ENCODE measurements at regions not wholly inside any gene's neighbourhood (a gene's known extent, or its start where the extent isn't known, plus 50 kb on each side); places are given as distances from the start of the nearest gene placed in this dataset.

DNA sequence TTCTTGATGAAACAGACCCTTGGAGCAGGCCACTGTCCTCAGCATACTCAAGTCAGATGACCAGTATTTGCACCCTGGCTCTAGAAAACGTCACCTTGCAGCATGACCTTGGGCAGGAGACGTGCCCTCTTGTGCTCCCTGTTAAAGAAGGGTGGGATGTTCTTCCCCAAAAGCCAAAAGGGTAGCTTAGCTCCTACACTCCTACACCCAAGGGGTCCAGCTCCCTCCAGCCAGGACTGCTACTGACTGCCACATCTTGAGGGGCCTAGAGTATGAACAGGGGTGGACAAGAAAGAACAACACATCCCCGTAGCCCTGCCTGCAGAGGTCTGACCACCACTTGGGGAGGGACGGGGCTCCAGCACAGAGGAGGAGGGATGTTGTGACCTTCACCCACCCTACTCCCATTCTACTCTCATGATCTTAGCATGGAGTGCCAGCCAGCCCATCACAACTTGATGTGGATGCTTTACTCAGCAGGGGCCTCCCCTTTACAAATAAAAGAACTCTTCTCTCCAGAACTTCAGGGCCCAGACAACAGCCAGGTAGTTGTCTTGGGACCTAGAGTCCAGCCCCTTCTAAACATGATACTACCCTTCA is 165.3 kb upstream of the ZMIZ1 start:
- no peak overlapping the region for H3K4me3 Mint-ChIP-seq
- no peaks in the 10 kb centered on the region for H3K36me3 Mint-ChIP-seq
- no peaks in the 10 kb centered on the region for H3K4me1 Mint-ChIP-seq
- no peak overlapping the region for H3K27ac Mint-ChIP-seq
- DNase-seq: no peak
- H3K9me3 Mint-ChIP-seq: no peaks in the 10 kb centered on the region
- H3K27me3 Mint-ChIP-seq (ENCODE audit: low read depth in 3 of 3): peaks cover 0 to 2% (median 0%) of the 10 kb centered on the region in 3 donors

DNA sequence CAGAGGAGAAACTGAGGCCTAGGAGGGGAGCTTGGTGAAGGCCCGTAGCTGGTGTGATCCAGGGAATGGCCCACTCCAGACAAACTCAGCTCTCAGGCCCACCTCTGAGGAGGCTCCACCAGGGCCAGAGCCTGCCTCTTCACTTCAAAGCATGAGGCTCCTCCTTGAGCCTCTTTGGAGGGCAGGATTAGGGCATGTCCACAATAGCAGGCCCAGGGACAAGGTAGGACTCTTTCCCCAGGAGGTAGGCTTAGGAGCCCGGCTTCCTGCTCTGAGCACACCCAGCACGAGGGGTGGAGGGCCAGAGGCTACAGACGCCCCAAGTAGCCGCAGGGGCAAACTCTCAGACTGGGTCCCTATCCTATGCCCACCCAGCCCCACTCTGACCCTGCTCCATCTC is 164.6 kb upstream of the ZMIZ1 start:
- Mint-ChIP-seq H3K27ac (no peak overlapping the region), H3K4me3 (no peak overlapping the region), H3K4me1 (no peaks in the 10 kb centered on the region), H3K9me3 (no peaks in the 10 kb centered on the region), H3K36me3 (no peaks in the 10 kb centered on the region), H3K27me3 (ENCODE audit: low read depth in 3 of 3) (peaks cover 0 to 2% (median 0%) of the 10 kb centered on the region in 3 donors)
- DNase-seq: no peak

DNA sequence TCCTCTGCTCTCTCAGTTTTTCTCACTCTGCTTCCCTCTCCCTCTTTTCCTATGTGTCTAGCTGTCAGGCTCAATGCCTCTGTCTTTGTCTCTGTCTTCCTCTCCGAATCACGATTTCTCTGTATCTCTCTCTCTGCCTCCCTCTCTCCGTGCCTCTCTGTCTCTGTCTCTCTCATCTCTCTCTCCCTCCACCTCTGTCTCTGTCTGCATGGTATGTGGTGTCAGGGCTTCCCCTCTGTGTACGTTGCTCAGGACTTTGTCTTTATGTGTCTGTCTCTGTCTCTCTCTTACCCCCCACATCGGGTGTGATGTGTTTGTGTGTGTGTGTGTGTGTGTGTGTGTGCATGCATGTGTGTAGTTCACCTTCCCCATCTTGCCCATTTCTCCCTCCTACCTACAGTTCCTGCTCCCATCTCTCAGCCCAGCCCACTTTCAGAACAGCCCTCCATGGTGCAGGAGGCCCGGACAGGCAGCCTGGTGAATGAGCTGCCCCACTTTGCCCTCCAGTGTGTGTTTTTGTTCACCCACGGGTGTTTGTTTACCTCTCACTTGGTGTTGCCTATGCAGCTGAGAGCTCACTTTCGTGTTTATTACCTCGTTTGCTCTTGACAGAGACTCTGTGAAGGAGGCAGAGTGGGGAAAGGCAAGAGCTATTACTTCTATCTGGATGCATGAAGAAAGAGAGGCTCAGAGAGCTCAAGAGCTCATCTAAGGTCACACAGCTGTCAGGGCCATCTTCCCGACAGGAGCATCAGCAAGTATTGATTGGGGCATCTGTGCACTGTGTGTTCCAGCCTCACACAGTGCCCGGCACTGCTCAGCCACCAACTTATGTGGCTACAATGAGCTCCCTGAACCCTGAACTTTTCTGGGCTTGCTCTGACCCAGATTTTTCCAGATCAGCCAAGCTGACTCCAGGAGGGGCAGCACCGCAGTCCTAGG is 163.5 kb upstream of the ZMIZ1 start:
- no peaks in the 10 kb centered on the region for H3K36me3 Mint-ChIP-seq
- no peak for DNase-seq
- no peaks in the 10 kb centered on the region for H3K4me1 Mint-ChIP-seq
- peaks cover 0 to 2% (median 0%) of the 10 kb centered on the region in 3 donors for H3K27me3 Mint-ChIP-seq (ENCODE audit: low read depth in 3 of 3)
- H3K9me3 Mint-ChIP-seq: no peaks in the 10 kb centered on the region
- no peak overlapping the region for H3K27ac Mint-ChIP-seq
- H3K4me3 Mint-ChIP-seq: no peak overlapping the region

DNA sequence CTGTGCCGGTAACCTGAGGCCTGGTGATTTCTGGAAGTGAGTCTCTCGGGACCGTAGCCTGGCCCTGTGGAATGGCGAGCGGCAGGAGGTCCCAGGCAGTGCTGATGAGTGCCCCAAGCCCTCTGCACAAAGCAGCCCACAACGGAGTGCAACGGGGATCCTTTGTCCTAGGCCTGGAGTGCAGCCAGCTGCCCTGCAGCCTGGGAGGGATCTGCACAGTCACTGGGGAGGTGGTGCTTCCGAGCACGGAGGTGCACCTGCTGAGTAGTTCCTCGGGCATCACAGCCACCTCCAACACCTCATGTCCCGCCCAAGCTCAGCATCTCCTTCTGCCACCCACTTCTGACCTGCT is 162.8 kb upstream of the ZMIZ1 start:
- no peak for DNase-seq
- Mint-ChIP-seq H3K9me3 (no peaks in the 10 kb centered on the region), H3K27me3 (ENCODE audit: low read depth in 3 of 3) (peaks cover 0 to 2% (median 0%) of the 10 kb centered on the region in 3 donors), H3K4me1 (no peaks in the 10 kb centered on the region), H3K36me3 (no peaks in the 10 kb centered on the region), H3K4me3 (no peak overlapping the region), H3K27ac (no peak overlapping the region)

DNA sequence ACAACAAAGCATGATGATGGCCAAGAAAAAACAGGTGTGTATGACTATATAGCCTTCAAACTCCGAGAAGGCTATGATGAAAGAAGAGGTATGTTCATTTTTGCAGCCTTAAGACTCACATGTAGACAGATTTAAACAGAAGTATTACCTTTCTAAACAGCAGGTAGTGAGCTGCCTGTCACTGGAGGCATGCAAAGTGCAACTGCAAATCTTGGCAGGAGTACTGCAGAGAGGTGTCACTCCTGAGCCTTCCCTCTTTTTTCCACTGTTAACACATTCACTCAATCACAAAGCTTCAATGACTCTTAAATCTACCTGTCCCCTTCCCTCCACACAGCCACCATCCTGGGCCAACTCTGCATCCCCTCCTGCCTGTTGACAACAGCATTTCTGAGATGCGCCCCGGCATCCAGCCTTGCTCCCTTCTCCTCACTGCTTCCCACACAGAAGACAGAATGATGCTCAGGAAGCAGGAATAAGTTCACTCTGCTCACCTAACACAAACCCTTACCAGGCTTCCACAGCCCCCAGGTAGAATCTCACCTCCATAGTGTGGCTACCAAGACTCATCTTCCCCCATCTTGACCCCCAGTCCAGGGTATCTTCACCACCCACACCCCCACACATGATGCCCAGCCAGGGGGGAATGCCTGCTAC is 161.9 kb upstream of the ZMIZ1 start:
- Mint-ChIP-seq H3K4me3 (no peak overlapping the region), H3K27ac (no peak overlapping the region), H3K27me3 (ENCODE audit: low read depth in 3 of 3) (peaks cover 0 to 2% (median 0%) of the 10 kb centered on the region in 3 donors), H3K4me1 (no peaks in the 10 kb centered on the region), H3K9me3 (no peaks in the 10 kb centered on the region), H3K36me3 (no peaks in the 10 kb centered on the region)
- no peak for DNase-seq

DNA sequence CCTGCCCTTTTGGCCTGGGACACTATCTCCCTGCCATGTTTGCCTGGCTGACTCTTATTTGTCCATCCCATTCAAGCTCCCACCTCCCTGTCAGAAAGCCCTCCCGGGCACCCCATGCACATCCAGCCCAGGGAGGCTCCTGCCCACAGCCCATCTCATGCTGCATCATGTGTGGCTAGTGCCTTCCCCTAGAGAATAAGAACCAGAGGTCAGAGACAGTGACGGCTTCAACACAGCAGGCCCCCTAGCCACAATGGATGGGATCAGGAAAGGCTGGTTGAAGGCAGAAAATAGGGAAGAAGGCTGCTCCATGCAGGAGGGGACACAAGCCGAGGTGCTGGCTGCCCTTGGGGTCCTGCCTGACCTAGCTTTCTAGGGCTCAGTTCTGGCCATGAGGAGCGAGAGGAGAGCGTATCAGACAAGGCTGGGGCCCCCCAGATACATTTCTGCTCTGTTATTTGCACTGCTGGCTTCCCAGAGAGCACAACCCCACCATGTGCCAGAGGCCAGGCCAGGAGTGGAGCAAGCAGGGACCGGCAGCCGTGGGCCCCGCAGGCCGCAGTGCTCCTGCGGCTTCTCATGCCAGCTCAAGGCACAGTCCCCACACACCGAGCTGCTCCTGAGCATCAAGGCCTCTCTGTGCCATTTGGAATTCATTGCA is 161.1 kb upstream of the ZMIZ1 start:
- Mint-ChIP-seq H3K27ac (no peak overlapping the region), H3K4me1 (no peaks in the 10 kb centered on the region), H3K9me3 (no peaks in the 10 kb centered on the region), H3K27me3 (ENCODE audit: low read depth in 3 of 3) (peaks cover 0 to 2% (median 0%) of the 10 kb centered on the region in 3 donors), H3K36me3 (no peaks in the 10 kb centered on the region), H3K4me3 (no peak overlapping the region)
- no peak for DNase-seq

DNA sequence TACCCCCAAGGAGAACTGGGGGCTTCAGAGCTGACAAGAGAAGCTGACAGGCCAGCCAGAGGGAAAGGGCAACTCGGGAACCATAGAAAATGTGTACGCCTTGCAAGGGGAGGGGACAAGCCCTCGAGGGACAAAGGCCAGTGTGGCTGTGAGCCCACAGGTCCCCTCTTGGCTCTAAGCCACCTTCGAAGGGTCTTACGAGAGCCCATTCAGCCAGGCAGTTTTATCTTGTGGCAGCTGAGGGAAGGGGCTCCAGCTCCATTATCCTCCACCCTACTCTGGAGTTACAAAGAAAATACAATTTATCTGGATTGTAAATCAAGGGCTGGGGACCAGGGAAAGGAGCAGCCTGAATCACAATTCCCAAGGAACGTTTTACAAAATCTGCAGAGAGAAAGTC is 159.5 kb upstream of the ZMIZ1 start:
- Mint-ChIP-seq H3K9me3 (no peaks in the 10 kb centered on the region), H3K27ac (no peak overlapping the region), H3K4me3 (no peak overlapping the region), H3K36me3 (no peaks in the 10 kb centered on the region), H3K27me3 (ENCODE audit: low read depth in 3 of 3) (peaks cover 0 to 2% (median 0%) of the 10 kb centered on the region in 3 donors), H3K4me1 (no peaks in the 10 kb centered on the region)
- no peak for DNase-seq

DNA sequence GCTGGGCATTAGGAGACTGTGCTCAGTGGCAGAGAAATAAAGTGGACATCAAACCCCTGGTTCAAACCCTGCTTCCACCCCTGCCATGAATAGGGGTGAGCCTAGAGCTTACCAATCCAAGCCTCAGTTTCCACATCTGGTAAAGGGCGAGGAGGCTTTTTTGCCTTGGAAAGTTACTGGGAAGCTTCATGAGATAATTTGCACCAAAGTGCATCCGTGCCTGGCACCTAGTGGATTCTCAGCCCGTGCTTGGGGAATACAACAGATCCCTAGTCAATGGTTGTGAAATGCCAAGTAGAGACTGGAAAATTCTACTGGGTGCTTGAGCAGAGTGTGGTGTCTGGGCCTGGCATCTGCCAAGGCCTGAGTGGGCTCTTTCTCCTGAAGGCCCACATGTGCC is 158.7 kb upstream of the ZMIZ1 start:
- no peak overlapping the region for H3K27ac Mint-ChIP-seq
- DNase-seq: no peak
- no peaks in the 10 kb centered on the region for H3K4me1 Mint-ChIP-seq
- H3K4me3 Mint-ChIP-seq: no peak overlapping the region
- H3K36me3 Mint-ChIP-seq: no peaks in the 10 kb centered on the region
- peaks cover 0 to 4% (median 1%) of the 10 kb centered on the region in 3 donors for H3K27me3 Mint-ChIP-seq (ENCODE audit: low read depth in 3 of 3)
- H3K9me3 Mint-ChIP-seq: no peaks in the 10 kb centered on the region

DNA sequence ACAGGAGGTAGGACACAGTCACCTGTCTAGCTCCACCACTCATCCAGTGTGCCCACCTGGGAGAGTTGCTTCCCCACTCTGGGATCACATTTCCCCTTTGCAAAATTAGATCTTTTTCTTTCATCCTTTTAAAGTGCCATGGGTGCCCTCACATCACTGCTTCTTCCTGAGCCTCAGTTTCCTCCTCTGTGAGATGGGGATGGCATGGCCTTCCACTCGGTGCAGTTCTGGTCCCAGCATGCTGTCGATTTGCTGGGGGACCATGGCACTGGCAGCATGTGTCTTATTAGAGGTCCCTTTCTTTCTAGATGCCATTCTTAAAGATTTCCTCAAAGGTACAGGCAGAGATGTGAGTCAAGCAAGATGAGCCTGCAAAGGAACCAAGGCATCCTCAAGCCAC is 158.3 kb upstream of the ZMIZ1 start:
- H3K4me1 Mint-ChIP-seq: no peaks in the 10 kb centered on the region

DNA sequence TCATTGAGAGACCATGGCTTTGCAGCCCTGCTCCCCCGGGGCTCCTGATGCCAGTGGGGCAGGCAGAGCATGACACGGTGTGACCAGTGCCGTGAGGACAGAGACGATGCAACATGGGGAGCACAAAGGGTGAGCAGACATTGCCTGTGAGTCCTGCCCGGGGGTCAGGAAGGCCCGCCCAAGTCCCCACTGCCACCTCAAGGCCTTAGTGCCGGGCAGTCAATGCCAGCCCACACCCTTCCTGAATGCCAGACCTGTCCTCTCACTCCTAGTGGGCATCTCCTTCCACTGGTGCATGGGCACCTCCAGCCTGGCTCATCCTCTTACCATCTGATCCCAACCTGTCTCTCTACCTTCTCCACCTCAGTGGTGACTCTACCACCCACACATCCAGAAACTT is 157.9 kb upstream of the ZMIZ1 start:
- Mint-ChIP-seq H3K4me1 (no peaks in the 10 kb centered on the region), H3K4me3 (no peak overlapping the region), H3K36me3 (no peaks in the 10 kb centered on the region), H3K27me3 (ENCODE audit: low read depth in 3 of 3) (peaks cover 1 to 4% (median 3%) of the 10 kb centered on the region in 3 donors), H3K9me3 (no peaks in the 10 kb centered on the region), H3K27ac (no peak overlapping the region)
- no peak for DNase-seq

More for the DNA sequence above, 158.3 kb upstream of the ZMIZ1 start:
- Mint-ChIP-seq H3K4me3 (no peak overlapping the region), H3K27ac (no peak overlapping the region), H3K36me3 (no peaks in the 10 kb centered on the region), H3K27me3 (ENCODE audit: low read depth in 3 of 3) (peaks cover 1 to 4% (median 3%) of the 10 kb centered on the region in 3 donors), H3K9me3 (no peaks in the 10 kb centered on the region)
- DNase-seq: no peak

DNA sequence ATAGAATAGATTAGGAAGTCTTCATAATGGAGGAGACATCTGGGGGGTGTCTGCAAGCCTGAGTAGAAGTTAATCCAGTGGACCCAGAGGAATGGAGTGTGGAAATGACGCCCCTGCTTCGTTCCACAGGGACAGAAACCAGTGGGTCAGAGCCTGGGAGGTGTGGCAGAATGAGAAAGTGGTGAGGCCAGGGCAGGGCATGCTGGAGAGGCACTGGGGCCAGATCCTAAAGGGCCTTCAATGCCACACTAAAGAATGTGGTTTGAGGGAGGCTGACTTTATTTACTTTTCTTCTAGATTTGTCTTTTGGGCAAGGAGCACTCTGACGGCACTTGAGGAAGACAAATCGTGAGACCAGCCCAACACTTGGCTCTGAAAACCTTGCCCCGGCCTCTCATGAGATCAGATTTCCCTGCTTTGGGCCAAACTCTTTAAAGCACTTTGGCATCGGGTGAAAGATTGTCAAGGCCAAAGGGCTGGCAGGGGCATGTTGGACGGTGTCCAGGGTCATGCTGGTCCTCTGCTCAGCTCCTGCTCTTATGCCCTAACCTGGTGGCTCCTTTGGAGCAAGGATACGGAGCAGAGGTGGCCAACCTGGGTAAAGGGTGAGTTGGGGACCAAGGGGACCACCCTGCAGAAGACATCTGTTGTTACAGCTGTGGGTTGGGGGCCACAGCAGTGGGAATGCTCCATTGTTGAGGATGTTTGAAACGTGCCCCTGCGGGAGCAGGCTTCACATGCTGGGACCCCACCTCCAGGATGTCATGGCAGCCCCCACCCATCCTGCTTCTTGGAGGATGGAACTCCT is 157.0 kb upstream of the ZMIZ1 start:
- Mint-ChIP-seq H3K4me3 (no peak overlapping the region), H3K27me3 (ENCODE audit: low read depth in 3 of 3) (peaks cover 1 to 4% (median 3%) of the 10 kb centered on the region in 3 donors), H3K36me3 (no peaks in the 10 kb centered on the region), H3K9me3 (no peaks in the 10 kb centered on the region), H3K27ac (no peak overlapping the region), H3K4me1 (no peaks in the 10 kb centered on the region)
- no peak for DNase-seq

DNA sequence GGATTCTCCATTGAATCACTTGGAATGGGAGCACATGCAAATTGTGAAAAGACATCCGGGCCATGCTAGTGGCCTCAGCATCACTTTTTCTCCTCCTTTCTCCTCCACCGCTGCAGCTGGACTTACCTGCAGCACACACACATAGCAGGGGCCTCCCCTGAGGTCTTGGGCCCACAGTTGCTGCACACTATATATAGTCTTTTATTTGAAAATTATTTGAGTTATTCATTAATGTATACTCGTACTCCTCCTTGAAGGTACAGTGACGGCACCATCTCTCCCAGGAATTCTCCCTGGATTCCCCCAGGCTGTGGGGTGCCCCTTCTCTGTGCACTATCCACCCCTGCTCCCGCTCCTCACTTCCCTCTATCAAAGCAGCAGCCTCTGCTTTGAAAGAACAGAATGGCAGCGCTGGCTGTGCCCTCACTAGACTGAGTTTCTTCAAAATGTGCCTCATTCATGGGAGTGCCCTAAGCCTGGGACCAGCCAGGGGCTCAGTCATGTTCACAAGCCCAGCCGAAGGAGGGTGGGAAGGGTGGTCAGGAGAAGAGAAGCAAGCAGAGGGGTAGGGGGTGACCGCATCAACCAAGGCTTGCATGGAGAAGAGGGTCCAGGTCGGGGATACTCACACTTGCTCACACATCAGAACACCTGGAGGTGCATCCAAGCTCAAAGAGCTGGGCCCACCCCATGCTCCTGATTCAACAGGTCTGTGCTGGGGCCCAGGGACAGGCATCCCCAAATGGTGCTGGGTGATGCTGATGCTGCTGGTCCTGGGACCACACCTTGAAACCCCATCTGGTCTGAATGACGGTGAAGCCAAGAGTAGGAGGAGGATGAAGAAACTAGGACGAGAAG is 156.2 kb upstream of the ZMIZ1 start:
- Mint-ChIP-seq H3K4me3 (no peak overlapping the region), H3K27me3 (ENCODE audit: low read depth in 3 of 3) (peaks cover 1 to 4% (median 2%) of the 10 kb centered on the region in 3 donors), H3K4me1 (no peaks in the 10 kb centered on the region), H3K36me3 (no peaks in the 10 kb centered on the region), H3K27ac (no peak overlapping the region), H3K9me3 (no peaks in the 10 kb centered on the region)
- no peak for DNase-seq
